ENCODE measurements at regions not wholly inside any gene's neighbourhood (a gene's known extent, or its start where the extent isn't known, plus 50 kb on each side); places are given as distances from the start of the nearest gene placed in this dataset.
A peak's percentile ranks its signal among the peaks of the same experiment; 100 is the strongest.
"Not testable (repeated sequence)": the region's sequence is repeated elsewhere in the genome, so short reads cannot be mapped to it uniquely, and the experiment has no call there.

- no peaks in the 10 kb centered on the region for H3K9me3 ChIP-seq (ENCODE audit: control insufficient read depth, low read length)
- no peaks in the 10 kb centered on the region for H3K4me1 ChIP-seq (ENCODE audit: control insufficient read depth, insufficient read depth, low read length)
- H3K4me3 ChIP-seq (ENCODE audit: low read length): no peak overlapping the region
- H3K36me3 ChIP-seq (ENCODE audit: control insufficient read depth, insufficient read depth, low read length, severe bottlenecking): no peaks in the 10 kb centered on the region
- no peak for DNase-seq (ENCODE audit: low read depth)
- no peaks in the 10 kb centered on the region for H3K27me3 ChIP-seq (replicated peaks; ENCODE audit: control insufficient read depth, insufficient read depth, low read length)
- no peak overlapping the region for H3K9ac ChIP-seq (ENCODE audit: low read length)
Measured at GRCh38 chr10:108567899-108568752, 1355.2 kb downstream of the XPNPEP1 start.

- no peak for DNase-seq (ENCODE audit: low read depth)
- H3K4me1 ChIP-seq (ENCODE audit: control insufficient read depth, insufficient read depth, low read length): peaks cover 6% of the 10 kb centered on the region
- H3K4me3 ChIP-seq (ENCODE audit: low read length): no peak overlapping the region
- H3K27me3 ChIP-seq (replicated peaks; ENCODE audit: control insufficient read depth, insufficient read depth, low read length): no peaks in the 10 kb centered on the region
- H3K9ac ChIP-seq (ENCODE audit: low read length): no peak overlapping the region
- H3K36me3 ChIP-seq (ENCODE audit: control insufficient read depth, insufficient read depth, low read length, severe bottlenecking): no peaks in the 10 kb centered on the region
- H3K9me3 ChIP-seq (ENCODE audit: control insufficient read depth, low read length): no peaks in the 10 kb centered on the region
Measured at GRCh38 chr10:108566316-108567107, 1356.8 kb downstream of the XPNPEP1 start.

- H3K4me3 ChIP-seq (ENCODE audit: low read length): no peak overlapping the region
Measured at GRCh38 chr10:108562105-108562504, 1361.2 kb downstream of the XPNPEP1 start.

GRCh38 chr10:108561649-108562048 is 1361.7 kb downstream of the XPNPEP1 start:
- Histone ChIP-seq H3K27me3 (replicated peaks; ENCODE audit: control insufficient read depth, insufficient read depth, low read length) (no peaks in the 10 kb centered on the region), H3K4me3 (ENCODE audit: low read length) (no peak overlapping the region), H3K4me1 (ENCODE audit: control insufficient read depth, insufficient read depth, low read length) (peaks cover 21% of the 10 kb centered on the region), H3K36me3 (ENCODE audit: control insufficient read depth, insufficient read depth, low read length, severe bottlenecking) (no peaks in the 10 kb centered on the region), H3K9me3 (ENCODE audit: control insufficient read depth, low read length) (no peaks in the 10 kb centered on the region), H3K9ac (ENCODE audit: low read length) (peak overlapping the region; percentile 5)
- DNase-seq (ENCODE audit: low read depth): peak; percentile 9

More at GRCh38 chr10:108562105-108562504, 1361.2 kb downstream of the XPNPEP1 start:
- Histone ChIP-seq H3K9ac (ENCODE audit: low read length) (no peak overlapping the region), H3K4me1 (ENCODE audit: control insufficient read depth, insufficient read depth, low read length) (peaks cover 20% of the 10 kb centered on the region), H3K27me3 (replicated peaks; ENCODE audit: control insufficient read depth, insufficient read depth, low read length) (no peaks in the 10 kb centered on the region), H3K9me3 (ENCODE audit: control insufficient read depth, low read length) (no peaks in the 10 kb centered on the region), H3K36me3 (ENCODE audit: control insufficient read depth, insufficient read depth, low read length, severe bottlenecking) (no peaks in the 10 kb centered on the region)
- no peak for DNase-seq (ENCODE audit: low read depth)

GRCh38 chr10:108560488-108560887 is 1362.8 kb downstream of the XPNPEP1 start:
- Histone ChIP-seq H3K9ac (ENCODE audit: low read length) (no peak overlapping the region), H3K4me1 (ENCODE audit: control insufficient read depth, insufficient read depth, low read length) (peaks cover 32% of the 10 kb centered on the region), H3K4me3 (ENCODE audit: low read length) (no peak overlapping the region), H3K36me3 (ENCODE audit: control insufficient read depth, insufficient read depth, low read length, severe bottlenecking) (no peaks in the 10 kb centered on the region), H3K27me3 (replicated peaks; ENCODE audit: control insufficient read depth, insufficient read depth, low read length) (no peaks in the 10 kb centered on the region), H3K9me3 (ENCODE audit: control insufficient read depth, low read length) (no peaks in the 10 kb centered on the region)
- DNase-seq (ENCODE audit: low read depth): no peak

- Histone ChIP-seq H3K27me3 (replicated peaks; ENCODE audit: control insufficient read depth, insufficient read depth, low read length) (no peaks in the 10 kb centered on the region), H3K4me3 (ENCODE audit: low read length) (no peak overlapping the region), H3K4me1 (ENCODE audit: control insufficient read depth, insufficient read depth, low read length) (peaks cover 41% of the 10 kb centered on the region), H3K9me3 (ENCODE audit: control insufficient read depth, low read length) (no peaks in the 10 kb centered on the region), H3K9ac (ENCODE audit: low read length) (no peak overlapping the region), H3K36me3 (ENCODE audit: control insufficient read depth, insufficient read depth, low read length, severe bottlenecking) (no peaks in the 10 kb centered on the region)
- peak; percentile 21 for DNase-seq (ENCODE audit: low read depth)
Measured at GRCh38 chr10:108556186-108556585, 1367.1 kb downstream of the XPNPEP1 start.

GRCh38 chr10:108545921-108546320 is 1377.4 kb downstream of the XPNPEP1 start:
- H3K4me1 ChIP-seq (ENCODE audit: control insufficient read depth, insufficient read depth, low read length): no peaks in the 10 kb centered on the region
- H3K27me3 ChIP-seq (replicated peaks; ENCODE audit: control insufficient read depth, insufficient read depth, low read length): no peaks in the 10 kb centered on the region
- no peak for DNase-seq (ENCODE audit: low read depth)
- H3K36me3 ChIP-seq (ENCODE audit: control insufficient read depth, insufficient read depth, low read length, severe bottlenecking): no peaks in the 10 kb centered on the region
- no peaks in the 10 kb centered on the region for H3K9me3 ChIP-seq (ENCODE audit: control insufficient read depth, low read length)
- H3K9ac ChIP-seq (ENCODE audit: low read length): no peak overlapping the region
- no peak overlapping the region for H3K4me3 ChIP-seq (ENCODE audit: low read length)

- H3K9me3 ChIP-seq (ENCODE audit: control insufficient read depth, low read length): no peaks in the 10 kb centered on the region
- no peak overlapping the region for H3K9ac ChIP-seq (ENCODE audit: low read length)
- no peak overlapping the region for H3K4me3 ChIP-seq (ENCODE audit: low read length)
- H3K27me3 ChIP-seq (replicated peaks; ENCODE audit: control insufficient read depth, insufficient read depth, low read length): no peaks in the 10 kb centered on the region
- H3K36me3 ChIP-seq (ENCODE audit: control insufficient read depth, insufficient read depth, low read length, severe bottlenecking): no peaks in the 10 kb centered on the region
- H3K4me1 ChIP-seq (ENCODE audit: control insufficient read depth, insufficient read depth, low read length): no peaks in the 10 kb centered on the region
- peak; percentile 80 for DNase-seq (ENCODE audit: low read depth)
Measured at GRCh38 chr10:108544500-108545120, 1378.7 kb downstream of the XPNPEP1 start.

GRCh38 chr10:108533551-108533950 is 1369.0 kb upstream of the SORCS1 start:
- not testable (repeated sequence) for H3K4me3 ChIP-seq (ENCODE audit: low read length); H3K4me1 ChIP-seq (ENCODE audit: control insufficient read depth, insufficient read depth, low read length); H3K9ac ChIP-seq (ENCODE audit: low read length); H3K36me3 ChIP-seq (ENCODE audit: control insufficient read depth, insufficient read depth, low read length, severe bottlenecking); H3K27me3 ChIP-seq (replicated peaks; ENCODE audit: control insufficient read depth, insufficient read depth, low read length); DNase-seq (ENCODE audit: low read depth); H3K9me3 ChIP-seq (ENCODE audit: control insufficient read depth, low read length)

GRCh38 chr10:108523016-108523800 is 1358.7 kb upstream of the SORCS1 start:
- DNase-seq (ENCODE audit: low read depth): no peak
- Histone ChIP-seq H3K4me3 (ENCODE audit: low read length) (no peak overlapping the region), H3K4me1 (ENCODE audit: control insufficient read depth, insufficient read depth, low read length) (no peaks in the 10 kb centered on the region), H3K9ac (ENCODE audit: low read length) (no peak overlapping the region), H3K36me3 (ENCODE audit: control insufficient read depth, insufficient read depth, low read length, severe bottlenecking) (no peaks in the 10 kb centered on the region), H3K27me3 (replicated peaks; ENCODE audit: control insufficient read depth, insufficient read depth, low read length) (no peaks in the 10 kb centered on the region), H3K9me3 (ENCODE audit: control insufficient read depth, low read length) (peaks cover 6% of the 10 kb centered on the region)

Data from adipocyte (in vitro differentiated cells).